ENCODE measurements at regions not wholly inside any gene's neighbourhood (a gene's known extent, or its start where the extent isn't known, plus 50 kb on each side); places are given as distances from the start of the nearest gene placed in this dataset.

DNA sequence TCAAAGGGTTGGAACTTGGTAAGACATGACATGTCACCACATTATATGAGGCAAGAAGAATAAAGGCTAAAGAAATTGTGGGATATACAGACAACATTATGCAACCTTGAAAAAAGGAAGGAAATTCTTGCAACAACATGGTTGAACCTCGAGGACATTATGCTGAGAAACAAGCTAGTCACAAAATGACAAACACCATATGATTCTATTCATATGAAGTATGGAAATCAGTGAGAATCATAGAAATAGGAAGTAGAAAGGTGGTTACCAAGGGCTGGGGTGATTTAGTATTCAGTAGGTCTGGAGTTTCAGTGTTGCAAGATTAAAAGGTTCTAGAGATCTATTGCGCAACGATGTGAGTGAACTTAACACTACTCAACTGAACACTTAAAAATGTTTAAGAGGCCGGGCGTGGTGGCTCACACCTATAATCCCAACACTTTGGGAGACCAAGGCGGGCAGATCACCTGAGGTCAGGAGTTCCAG, 126.9 kb upstream of the TBX20 start:
- TF ChIP-seq, protein P1, sequence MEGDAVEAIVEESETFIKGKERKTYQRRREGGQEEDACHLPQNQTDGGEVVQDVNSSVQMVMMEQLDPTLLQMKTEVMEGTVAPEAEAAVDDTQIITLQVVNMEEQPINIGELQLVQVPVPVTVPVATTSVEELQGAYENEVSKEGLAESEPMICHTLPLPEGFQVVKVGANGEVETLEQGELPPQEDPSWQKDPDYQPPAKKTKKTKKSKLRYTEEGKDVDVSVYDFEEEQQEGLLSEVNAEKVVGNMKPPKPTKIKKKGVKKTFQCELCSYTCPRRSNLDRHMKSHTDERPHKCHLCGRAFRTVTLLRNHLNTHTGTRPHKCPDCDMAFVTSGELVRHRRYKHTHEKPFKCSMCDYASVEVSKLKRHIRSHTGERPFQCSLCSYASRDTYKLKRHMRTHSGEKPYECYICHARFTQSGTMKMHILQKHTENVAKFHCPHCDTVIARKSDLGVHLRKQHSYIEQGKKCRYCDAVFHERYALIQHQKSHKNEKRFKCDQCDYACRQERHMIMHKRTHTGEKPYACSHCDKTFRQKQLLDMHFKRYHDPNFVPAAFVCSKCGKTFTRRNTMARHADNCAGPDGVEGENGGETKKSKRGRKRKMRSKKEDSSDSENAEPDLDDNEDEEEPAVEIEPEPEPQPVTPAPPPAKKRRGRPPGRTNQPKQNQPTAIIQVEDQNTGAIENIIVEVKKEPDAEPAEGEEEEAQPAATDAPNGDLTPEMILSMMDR (IDR thresholded peaks at IDR 0.05; ENCODE audit: low read depth, low read length): no peak
- TF ChIP-seq, protein P2, sequence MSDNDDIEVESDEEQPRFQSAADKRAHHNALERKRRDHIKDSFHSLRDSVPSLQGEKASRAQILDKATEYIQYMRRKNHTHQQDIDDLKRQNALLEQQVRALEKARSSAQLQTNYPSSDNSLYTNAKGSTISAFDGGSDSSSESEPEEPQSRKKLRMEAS (IDR thresholded peaks at IDR 0.05; ENCODE audit: low read depth, low read length): 0 out of 2 replicates have a peak, but pooled peaks have one; percentile 46
- no peak for TF ChIP-seq POLR2A (IDR thresholded peaks at IDR 0.05; ENCODE audit: extremely low read depth, insufficient read length)

Data from NB4 (cell line).